Superior temporal gyrus (tissue), 1 donor: ENCODE measurements at regions not wholly inside any gene's neighbourhood (a gene's known extent, or its start where the extent isn't known, plus 50 kb on each side); places are given as distances from the start of the nearest gene placed in this dataset.

Experiments
- DNase-seq: peaks from one replicate; pipeline ENCODE4 v3.0.0-alpha.2; 2016; ENCODE audit errors: extremely low spot score

DNA sequence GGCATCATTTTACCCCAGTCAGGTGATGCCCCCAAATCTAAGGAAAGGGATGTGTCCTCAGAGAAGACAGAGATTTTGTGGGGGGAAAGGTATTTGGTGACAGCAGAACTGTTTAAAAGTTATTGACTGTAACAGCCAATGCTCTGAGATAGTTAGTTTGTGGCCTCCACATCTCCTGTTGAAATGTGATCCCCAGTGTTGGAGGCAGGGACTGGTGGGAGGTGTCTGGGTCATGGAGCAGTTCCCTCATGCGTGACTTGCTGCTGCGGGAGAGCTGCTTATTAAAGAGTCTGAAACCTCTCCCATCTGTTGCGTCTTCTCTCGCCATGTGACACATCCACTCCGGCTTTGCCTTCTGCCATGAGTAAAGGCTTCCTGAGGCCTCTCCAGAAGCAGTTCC lies 282.8 kb upstream of the FOXQ1 start:
- DNase-seq = no peak

GRCh38 chr6:1028723-1029122 lies 283.2 kb upstream of the FOXQ1 start:
- no peak for DNase-seq

DNA sequence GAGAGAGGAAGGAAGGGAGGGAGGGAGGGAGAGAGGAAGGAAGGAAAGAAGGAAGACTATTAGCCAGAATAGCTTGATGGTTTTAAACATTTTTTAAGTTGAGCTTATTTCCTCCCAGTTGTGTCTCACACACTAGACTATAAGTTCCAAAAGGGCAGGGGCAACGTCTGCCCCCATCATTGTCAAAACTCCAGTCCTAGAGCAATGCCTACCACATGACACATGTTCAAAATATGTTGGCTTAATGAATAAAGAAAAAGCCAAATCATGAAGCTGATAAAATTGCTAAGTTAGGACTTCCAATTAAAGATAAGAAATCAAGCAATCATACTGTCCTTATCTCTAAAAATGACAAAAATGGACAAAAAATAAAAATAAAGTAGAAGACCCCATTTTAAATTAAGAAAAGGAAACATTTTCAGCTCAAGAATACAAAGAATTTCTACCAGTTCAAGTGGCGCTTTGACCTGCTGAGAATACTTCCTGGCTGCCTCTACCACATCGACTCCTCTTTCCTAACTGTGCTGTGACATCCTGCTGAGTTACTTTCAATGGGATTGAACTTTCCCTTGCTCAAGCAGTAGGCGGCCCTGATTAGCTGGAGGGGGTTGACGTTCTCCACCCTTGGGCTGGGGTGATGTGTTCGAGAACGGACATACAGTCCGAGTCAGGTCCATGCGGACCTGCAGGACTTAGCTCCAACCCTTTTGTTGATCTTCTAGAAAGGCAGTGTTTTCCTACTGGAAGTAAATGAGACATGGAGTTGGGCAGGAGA lies 283.9 kb upstream of the FOXQ1 start:
- no peak for DNase-seq

- no peak for DNase-seq
Measured at GRCh38 chr6:1027109-1027794, 284.6 kb upstream of the FOXQ1 start.

DNA sequence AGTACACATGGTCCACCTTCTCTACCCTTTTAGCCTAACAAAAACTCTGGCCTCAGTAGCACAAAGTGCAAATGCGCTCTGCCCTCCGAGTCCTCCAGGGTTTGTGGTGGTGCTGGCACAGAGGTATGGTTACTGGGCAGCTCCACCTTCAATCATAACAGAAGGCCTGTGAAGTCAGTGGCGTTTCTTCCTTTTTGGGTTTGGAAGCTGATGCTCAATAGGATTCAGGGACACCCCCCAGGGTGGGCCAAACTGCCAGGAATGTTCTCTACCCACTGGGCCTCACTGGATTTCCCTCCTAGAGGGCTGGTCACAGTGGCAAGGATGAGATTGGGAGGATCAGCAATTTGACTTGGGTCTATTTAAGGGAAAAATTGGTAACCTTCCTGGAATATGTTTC lies 286.1 kb upstream of the FOXQ1 start:
- no peak for DNase-seq

GRCh38 chr6:1024587-1024986 lies 287.3 kb upstream of the FOXQ1 start:
- no peak for DNase-seq

GRCh38 chr6:1024161-1024560 lies 287.7 kb upstream of the FOXQ1 start:
- no peak for DNase-seq

DNA sequence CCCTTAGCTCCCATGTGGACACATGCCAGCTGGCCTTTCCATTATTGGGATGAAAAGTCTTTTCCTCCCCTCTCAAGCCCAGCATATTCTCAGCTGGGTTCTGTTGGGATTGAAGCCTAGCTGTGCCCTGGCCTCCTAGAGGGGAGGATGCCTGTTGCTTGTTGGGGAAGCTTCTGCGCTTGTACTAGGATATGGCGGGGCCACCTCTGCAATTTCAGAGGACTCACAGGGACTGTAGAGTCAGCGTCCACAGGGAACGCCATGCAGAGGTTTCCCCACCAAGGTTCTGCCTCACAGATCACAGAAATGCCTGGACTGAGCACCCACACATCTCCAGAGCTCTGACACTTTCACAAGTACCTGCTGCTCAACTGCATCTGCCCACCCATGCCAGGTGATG lies 288.7 kb upstream of the FOXQ1 start:
- no peak for DNase-seq

GRCh38 chr6:1022719-1023118 lies 289.2 kb upstream of the FOXQ1 start:
- DNase-seq = no peak

- DNase-seq = no peak
Measured at GRCh38 chr6:1020837-1021236, 291.1 kb upstream of the FOXQ1 start.

GRCh38 chr6:1020133-1020532 lies 291.8 kb upstream of the FOXQ1 start:
- DNase-seq = no peak

DNA sequence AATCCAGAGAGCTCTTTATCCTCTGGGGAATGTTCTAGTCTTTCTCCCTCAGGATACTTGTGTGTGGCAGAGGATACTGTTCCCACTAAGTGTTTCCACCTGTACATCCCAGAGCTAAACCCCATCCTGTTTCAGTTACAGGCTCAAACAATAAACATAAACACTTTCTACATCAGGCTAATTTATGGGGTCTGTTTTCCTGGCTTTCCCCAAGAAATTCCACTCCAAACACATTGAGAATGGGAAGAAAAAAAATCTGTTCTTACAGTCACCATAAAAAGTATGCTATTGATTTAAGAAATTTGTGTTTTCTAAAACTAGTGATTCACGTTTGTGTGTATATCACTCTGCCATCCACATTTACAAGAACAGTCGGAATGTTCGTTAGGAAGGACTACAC lies 293.9 kb upstream of the FOXQ1 start:
- DNase-seq = no peak

DNA sequence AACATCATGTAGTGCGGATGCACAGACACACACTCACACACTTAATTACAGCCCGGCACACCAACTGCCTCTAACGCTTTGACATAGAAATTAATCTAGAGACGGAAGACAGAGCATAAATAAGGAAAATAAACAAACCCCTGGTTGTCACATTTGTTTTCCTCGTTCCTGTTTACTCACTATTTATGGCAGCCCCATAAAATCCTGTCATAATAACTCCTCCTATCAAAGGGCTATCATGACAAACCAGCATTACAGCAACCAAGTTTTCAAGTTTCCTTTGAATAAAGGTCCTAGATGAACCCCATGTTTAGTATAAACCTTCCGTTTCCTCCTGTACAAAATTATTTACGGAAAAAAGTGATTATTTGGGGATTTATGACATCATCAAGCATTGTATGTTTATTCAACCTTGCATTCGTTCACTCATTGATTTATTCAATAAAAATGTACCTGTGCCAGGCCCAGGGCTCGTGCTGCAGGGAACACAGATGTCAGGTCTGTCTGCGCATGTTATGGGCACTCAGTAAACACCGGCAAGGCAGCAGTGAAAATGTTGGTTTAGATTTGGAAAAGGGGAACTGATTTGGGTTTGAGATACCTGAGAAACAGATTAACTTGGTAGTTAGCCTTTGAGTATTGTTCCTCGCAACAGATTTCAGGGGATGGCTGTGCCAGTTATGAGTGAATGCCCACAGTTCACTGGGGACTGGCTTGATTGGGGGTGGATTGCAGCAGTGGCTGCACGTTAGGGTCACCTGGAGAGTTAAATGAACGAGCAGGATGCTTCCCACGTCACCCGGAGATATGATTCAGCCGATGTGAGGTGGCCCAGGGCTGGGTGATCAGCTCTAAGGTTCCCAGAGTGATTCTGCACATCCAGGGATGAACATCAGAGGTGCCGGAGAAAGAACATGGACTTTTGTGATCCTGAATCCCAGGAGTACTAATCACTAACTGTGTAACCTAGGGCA lies 295.3 kb upstream of the FOXQ1 start:
- no peak for DNase-seq

- no peak for DNase-seq
Measured at GRCh38 chr6:1015825-1016224, 296.1 kb upstream of the FOXQ1 start.

DNA sequence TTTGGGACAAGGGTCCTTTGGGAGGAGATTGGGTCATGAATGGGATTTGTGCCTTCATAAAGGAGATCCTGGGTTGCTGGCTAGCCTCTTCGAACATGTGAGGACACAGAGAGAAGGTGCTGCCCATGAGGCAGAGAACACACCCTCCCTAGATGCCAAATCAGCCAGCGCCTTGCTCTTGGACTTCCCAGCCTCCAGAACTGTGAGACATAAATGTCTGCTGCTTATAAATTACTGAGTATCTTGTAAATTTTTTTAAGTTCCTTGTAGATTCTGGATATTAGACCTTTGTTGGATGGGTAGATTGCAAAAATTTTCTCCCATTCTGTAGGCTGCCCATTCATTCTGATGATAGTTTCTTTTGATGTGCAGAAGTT lies 297.5 kb upstream of the FOXQ1 start:
- no peak for DNase-seq

DNA sequence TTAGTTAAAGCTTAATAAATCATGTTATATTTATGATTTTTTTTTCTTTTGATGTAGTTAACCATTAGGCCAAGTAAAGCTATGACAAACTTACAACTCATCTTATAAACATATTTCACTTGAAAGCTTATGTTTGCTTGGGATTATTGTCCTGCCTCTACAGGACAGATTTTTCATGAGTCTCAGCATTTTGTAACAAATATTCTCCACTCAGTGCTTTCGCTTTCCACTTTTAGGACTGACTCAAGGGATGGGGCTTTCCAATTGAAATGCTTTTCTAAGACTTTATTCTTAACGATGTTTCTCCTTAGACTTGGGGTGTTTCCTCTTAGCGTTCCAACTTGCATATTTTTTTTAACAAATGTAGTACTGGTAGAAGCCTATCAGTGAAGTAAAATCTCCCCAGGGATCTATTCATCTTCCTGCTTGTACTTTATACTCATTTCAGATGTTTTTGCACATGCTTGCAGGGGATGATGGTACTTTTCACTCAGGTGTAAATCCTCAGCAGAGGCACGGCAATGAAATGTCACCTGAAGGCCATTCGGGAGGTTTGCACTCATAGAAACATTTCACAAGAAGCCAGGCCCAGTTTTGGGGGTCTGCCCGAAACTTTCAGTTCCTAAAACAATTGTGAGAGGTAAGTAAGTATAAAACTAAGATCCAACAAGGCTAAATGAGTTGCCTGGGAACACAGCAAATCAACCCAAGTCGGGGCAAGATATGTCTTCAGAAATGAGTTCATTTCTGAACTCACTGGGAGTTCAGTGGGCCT lies 298.1 kb upstream of the FOXQ1 start:
- no peak for DNase-seq

DNA sequence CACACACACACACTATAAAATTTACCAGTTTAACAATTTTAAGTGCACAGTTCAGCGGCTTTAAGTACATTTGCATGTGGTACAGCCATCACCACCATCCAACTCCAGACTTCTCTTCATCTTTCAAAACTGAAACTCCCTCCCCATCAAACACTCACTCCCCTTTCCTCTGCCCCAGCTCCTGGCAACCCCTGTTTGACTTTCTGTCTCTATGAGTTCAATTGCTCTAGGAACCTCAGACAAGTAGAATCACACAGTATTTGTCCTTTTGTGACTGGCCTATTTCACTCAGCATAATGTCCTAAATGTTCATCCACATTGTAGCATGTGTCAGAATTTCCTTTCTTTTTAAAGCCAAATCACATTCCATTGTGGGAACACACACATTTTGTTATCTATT lies 302.8 kb upstream of the FOXQ1 start:
- no peak for DNase-seq

DNA sequence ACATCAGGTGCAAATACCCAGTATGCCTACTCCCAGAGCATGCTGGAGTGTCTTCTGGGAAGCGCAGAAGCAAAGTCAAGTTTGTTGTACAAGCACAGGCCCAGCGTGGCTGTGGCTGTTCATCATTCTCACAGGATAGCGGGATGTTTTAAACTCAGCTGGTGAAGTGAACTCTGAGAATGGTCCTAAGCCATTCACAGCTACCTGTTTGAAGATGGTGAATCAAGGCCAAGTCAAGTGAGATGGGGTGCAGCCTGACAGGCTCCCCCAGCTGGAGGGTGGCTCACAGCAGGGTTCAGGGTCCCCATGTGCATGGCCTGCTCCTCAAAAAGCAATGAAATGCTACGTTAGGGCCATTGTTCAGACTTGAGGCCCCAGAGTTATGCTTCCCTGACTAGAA lies 304.7 kb upstream of the FOXQ1 start:
- DNase-seq = no peak

DNA sequence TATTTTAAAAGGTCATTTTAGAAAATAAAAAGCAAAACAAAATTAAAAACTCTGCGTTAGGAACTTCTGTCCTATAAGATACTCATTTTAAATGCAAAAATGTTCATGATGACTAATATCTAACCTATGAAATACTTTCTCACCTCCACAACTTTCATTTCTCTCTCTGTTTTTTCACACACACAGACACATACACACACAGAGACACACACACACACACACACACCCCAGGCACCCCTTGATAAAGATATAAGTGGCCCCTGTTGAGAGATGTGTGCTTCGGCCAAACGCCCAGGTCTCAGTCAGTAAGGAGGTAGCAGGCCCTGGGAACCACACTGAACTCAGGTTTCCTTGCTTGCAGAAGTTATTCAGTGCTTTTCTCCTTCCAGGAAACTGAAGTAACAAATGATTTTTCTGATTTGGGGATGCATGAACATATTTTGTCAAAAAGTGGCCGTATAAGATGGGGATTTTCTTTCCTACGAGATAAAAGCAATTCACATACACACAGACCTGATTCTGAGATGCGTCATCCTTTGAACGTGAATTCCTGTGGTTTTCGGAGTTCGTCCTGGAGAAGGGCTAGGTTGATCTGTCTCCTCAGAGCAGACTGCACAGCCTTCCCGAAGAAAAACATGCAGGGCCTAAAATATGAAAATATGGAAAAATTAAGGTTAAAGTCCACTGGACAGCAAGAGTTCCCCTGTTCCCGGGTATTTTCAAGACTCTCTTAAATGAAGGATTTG lies 306.8 kb upstream of the FOXQ1 start:
- DNase-seq = no peak

DNA sequence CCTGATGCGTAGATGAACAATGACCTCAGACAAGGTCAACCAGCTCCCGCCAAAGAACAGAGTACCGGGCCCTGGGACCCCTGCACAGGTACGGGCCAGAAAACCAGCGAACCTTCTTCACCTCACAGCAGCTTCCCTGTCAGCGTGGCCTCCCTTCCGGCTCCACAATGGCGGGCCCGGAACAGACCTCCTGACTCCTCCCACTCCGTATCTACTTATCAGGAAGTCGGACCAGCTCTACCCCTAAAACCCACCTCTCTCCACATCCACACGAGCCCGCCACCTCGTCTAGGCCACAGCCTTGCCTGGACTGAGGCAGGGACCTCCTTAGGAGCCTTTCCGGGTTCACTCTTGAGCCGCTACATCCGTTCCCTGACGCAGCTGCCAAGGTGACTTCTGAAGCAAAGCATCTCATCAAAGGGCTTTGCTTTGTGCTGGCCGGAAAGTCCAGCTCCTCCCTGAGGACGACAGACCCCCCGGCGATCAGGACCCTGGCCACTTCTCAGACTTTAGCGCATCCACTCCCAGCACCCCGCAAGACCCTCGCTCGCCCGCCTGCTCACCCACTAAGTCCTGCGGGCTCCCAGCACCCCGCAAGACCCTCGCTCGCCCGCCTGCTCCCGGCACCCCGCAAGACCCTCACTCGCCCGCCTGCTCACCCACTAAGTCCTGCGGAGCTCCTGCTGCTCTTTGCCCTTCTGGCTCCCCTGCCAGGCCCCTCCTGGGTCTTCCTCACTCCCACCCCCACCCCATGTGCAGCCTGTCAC lies 308.3 kb upstream of the FOXQ1 start:
- DNase-seq = no peak
